ENCODE measurements at regions not wholly inside any gene's neighbourhood (a gene's known extent, or its start where the extent isn't known, plus 50 kb on each side); places are given as distances from the start of the nearest gene placed in this dataset.

DNA sequence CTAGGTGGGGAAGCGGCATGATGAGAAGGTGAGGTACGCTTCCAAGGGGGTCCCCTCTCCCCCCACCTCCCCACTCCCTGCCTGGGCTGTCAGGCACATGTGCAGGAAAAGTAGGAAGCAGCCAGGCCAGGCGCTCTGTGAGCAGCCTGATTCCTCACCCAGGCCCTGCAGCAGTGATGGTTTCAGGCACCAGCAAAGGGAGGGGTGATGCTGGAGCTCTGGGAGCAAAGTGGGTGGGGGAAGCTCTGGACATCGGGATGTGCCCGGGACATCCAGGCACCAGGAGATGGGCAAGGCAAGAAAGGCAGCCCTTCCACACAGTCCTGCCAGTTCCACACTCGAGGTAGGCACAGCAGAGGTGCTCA is 106.1 kb downstream of the CRYAA start:
- DNase-seq (ENCODE audit: low read depth in 2 of 2): no peak

DNA sequence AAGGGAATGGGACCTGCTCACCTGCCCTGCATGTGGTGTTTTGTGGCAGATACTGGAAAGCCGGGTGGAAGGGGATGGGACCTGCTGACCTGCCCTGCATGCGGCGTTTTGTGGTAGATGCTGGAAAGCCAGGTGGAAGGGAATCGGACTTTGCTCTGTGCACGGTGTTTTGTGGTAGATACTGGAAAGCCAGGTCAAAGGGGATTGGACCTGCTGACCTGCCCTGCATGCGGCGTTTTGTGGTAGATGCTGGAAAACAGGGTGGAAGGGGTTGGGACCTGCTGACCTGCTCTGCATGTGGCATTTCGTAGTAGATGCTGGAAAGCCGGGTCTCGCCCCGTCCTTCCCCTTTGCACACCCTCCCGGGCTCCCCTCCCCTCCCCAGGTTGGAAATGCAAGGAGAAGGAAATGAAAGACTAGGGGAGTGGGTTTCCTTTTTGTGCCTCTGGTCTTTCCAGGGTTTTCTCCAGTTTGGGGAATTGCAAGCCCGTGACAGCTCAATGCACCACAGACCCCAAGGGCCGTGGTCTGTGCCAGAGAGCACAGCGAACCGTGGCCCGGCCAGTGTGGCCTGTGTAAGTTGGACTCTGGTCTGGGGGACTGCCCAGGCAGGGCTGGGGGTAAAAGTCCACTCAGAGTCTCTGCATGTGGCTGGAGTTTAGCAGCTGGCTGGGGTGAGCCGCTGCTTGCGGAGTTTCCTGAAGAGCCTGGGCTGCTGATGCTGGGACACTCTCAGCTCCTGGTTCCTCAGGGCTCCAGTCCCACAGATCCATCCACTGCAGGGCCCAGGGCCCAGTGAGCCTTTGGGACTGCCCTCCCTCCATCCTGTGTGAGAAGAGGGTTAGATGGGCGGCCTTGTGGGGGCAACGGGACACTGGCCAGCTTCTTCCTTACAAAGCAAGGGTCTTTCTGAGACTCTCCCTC is 105.5 kb downstream of the CRYAA start:
- no peak for DNase-seq (ENCODE audit: low read depth in 2 of 2)

DNA sequence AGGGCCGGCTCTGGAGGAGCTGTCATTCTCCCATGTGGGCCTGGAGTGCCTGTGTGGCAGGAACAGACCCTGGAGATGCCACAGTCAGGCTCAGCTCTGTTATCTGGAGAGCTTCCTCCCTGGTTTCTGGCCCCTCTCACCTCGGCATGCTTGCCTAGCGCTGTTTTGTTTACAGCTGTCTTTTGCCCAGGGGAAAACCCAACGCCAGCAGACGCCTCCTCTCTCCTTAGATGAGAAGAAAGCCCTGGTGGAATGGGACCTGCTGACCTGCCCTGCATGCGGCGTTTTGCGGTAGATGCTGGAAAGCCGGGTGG is 104.9 kb downstream of the CRYAA start:
- no peak for DNase-seq (ENCODE audit: low read depth in 2 of 2)

DNA sequence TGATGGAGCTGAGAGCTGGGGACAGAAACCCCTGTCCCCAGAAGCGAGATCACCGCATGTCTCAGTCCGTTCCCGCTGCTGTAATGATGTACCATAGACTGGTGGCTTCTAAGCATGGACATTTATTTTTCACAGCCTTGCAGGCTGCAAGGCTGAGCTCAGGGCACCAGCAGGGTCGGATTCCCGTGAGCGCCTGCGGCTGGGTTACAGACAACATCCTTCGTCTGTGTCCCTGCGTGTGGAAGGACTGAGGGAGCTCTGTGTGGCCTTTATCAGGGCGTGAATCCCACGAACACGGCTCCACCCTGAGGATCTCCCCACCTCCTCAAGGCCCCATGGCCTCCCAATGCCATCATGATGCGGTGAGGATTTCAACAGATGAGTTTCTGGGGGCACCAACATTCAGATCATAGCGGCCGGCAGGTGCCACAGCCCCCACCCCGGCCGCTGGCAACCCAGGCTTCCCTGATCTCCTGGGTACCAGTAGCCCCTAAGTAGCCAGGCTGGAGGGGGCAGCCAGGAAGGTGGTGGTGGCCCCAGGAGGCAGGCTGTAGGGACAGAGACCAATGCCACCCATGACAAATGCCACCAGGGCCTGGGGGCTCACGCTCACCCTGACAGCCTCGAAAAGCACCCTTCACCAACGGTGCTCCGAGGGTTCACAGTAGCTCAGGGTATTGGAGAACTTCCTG is 104.4 kb downstream of the CRYAA start:
- no peak for DNase-seq (ENCODE audit: low read depth in 2 of 2)

DNA sequence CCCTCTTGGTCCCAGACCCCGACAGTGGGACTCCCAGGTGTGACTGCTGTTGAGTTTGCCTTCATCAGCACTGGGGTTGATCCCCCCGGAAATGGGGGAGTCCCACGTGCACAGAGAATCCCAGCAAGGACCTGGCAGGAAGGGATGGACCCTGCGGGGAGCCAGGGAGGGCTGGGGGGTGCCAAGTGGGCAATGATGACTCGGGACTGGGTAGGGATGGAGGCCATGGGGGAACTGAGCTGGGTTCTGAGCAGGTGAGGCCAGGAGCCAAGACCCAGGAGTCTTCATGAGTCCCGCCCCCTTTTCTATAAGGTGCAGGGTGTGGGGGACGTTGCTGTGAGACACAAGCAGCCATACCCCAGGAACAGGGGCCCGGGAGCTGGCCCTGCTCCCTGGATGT is 103.8 kb downstream of the CRYAA start:
- DNase-seq (ENCODE audit: low read depth in 2 of 2): no peak

DNA sequence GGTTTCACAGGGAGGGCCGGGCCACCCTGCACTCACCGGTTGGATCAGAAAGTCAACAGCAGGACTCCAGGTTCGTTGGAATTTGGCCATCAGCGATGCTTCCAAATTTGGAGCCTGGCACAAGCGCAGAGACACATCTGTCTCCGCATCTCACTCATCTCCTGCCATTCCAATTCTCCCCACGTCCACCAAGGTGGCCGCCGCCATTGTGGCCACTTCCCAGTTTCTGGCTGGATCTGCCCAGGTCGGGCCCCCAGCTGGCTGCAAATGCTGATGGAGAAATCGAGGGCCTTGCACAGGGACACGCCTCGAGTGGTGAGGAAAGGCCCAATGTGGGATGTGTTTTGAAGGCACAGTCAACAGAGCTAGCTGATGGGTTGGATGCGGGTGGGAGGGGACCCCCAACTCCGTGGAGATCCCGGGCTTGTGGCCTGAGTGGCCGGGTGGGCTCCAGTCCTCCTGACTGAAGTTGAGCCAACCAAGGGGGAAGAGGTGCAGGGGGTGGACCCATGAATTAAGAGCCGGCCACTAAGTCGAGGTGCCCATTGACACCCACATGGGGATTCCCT is 102.7 kb downstream of the CRYAA start:
- DNase-seq (ENCODE audit: low read depth in 2 of 2): no peak

DNA sequence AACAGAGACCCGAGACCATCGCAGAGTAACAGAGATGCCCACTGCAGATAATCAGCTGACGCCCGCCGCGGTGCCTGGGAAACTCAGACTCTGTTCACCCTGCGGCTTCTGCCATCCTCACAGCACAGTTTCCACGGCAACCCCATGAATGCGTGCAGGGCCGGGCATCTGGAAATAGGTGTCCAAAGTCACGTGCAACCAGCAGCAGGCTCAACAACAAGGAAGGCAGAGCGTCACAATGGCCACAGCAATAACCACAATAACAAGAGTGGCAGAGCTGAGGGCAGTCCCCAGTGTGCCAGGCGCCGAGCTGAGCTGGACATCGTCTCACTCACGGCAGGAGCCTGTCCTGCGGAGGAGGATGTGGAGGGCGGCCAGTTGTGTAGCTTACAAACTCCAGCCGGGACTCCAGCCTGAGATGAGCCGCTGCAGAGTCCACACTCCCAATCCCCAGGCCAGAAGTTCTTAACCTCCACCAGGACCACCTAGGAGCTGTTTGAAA is 102.0 kb downstream of the CRYAA start:
- DNase-seq (ENCODE audit: low read depth in 2 of 2): no peak

DNA sequence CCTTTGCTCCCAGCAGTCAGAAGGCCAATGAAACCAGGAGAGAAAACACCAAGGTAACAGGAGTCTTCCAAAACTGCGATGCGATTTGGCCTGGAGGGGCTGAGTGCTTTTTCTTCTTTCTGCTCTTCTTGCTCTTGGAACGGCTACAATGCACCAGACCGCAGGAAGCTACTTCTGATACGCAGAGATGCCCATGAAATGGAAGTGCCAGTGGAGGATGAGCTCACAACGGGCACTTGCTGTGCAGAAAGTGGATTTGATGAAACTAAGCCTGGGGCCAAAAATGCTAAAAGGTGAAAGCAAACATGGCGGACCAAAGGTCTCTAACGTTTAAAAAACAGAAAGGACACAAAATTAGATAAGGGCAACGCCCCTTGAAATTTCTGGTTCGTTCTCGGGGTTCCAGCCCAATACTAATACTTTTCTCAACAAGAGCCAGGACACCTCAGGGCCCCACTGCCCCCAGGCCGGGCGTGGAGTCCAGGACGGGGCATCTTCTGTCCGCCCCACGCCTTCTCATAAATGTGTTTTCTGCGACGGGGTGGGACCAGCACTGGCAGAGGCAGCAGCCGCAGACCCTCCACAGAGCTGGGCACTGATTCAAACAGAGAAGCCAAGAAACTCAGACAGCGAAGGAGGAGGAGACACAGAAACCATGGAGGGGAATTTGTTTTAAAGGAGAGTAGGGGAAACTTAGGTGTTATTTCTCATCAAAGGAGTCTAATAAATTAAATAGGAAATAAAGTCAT is 101.3 kb downstream of the CRYAA start:
- no peak for DNase-seq (ENCODE audit: low read depth in 2 of 2)

DNA sequence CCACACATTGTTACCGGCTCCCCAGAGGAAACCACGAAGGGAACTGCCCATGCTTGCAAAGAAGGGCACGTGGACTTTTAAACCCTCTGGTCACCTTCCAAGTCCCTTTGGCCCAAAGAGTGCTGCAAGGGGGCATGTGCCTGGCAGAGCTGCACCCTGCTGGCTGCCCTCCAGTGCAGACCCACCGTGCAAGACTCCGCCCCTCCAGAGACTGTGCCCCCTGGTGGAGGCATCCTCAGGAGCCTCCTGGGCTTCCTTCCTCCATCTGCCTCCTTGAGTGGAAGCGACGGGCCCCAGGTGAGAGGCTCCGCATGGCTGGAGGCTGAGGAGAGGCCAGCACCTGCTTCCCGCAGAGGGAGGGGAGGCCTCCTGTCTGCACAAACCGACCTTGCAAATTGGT is 100.6 kb downstream of the CRYAA start:
- DNase-seq (ENCODE audit: low read depth in 2 of 2): peak in 1 of 2 donors; percentile 21

DNA sequence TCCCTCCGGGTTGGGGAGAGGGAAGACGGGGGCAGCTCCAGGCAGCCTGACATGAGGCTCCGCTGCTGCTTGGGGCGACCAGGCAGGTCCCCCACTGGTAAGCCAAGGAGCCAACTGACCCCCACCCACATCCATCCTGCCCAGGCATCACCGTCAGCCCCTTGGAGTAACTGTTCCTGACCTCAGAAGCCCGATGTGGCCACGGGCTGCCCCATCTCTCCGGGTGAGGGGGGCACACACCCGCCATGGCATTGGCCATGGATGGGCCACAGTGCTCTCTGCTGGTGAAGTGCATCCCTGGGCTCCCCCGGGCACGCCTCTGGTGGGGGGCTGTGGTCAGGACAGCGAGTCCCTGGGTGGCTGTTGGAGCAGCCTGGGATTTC is 100.0 kb downstream of the CRYAA start:
- DNase-seq (ENCODE audit: low read depth in 2 of 2): no peak

DNA sequence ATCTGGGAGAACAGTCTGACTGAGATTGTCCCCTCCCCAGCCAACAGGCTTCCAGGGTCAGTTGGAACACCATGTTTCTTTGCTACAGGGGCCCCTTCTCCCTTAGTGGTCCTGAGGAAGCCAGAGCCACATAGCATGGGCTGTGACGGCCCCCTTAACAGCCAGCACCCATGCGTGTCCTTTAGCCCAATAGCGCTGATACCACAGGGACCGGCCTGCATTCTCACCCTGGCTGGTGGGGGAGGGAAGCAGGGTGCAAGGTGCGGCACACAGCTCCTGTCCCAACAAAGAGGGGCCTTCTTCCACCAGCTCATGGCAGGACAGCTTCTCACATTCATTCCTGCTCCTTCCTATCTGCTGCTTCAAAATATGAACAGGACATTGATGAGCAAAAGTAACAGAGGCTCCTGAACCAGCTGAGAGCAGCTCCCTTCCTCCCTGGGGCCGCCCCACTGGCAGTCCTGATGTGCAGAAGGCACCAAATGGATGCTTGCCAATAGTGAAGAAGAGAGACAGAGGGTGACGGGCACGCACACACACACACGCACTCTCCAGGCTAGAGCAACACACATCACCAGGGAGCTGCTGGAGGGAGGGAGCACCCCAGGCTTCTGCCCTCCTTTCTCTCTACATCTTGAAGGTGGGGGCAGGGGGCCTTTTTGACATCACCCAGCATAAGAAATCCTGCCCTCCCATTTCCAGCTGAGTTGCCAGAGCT is 99.4 kb downstream of the CRYAA start:
- no peak for DNase-seq (ENCODE audit: low read depth in 2 of 2)

DNA sequence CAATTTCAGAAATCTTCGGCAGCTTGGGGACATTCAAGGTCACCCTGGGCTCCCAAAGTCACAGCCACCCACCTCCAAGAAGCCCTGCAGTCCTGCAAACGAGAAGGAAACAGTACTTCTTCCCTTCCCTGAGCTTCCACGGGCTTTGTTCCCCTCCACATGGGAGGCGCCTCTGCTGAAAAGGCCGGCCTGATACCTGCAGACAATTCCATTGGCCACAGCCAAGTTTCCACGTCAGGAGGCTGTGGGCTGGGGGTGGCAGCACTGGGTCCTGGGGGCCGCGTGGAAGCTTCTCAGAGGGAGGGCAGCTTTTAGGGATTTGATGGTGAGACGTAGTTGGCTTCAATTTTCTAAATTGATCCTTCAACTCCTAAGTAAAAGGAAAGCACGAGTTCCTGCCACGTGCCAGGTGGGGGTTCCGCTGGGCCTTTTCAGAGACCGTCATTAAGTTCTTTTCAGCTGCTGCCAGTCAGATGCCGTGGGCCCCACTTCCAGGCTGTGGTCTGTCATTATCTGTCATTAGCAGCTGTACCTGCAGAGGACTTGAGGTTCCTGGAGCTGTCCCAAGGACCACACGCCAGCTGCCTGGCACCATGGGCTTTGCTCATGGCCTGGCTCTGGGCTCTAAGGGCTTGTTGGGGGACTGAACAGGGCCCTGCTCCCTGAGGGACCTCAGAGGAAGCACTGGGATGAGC is 98.7 kb downstream of the CRYAA start:
- no peak for DNase-seq (ENCODE audit: low read depth in 2 of 2)

DNA sequence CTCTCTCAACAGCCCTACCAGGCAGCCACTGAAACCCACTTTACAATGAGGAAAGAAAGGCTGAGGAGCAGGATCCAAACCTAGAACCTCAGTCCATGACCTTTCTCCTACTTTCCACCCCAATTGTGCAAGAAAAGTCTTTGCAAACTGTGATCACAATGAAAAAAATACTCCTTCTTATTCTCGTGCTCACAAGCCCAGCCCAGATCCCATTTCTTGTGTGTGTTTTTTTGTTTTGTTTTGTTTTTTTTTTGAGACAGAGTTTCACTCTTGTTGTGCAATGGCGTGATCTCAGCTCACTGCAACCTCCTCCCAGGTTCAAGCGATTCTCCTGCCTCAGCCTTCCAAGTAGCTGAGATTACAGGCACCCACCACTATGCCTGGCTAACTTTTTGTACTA is 97.7 kb downstream of the CRYAA start:
- DNase-seq (ENCODE audit: low read depth in 2 of 2): no peak

DNA sequence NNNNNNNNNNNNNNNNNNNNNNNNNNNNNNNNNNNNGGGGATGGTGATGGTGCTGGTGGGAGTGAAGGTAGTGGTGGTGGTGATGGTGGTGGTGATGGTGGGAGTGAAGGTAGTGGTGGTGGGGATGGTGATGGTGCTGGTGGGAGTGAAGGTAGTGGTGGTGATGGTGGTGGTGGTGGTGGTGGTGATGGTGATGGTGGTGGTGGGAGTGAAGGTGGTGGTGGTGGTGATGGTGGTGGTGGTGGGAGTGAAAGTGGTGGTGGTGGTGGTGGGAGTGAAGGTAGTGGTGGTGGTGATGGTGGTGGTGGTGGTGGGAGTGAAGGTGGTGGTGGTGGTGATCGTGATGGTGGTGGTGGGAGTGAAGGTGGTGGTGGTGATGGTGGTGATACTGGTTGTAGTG is 93.6 kb downstream of the CRYAA start:
- DNase-seq (ENCODE audit: low read depth in 2 of 2): peak; percentile 35 to 42
